ENCODE measurements at regions not wholly inside any gene's neighbourhood (a gene's known extent, or its start where the extent isn't known, plus 50 kb on each side); places are given as distances from the start of the nearest gene placed in this dataset.

DNA sequence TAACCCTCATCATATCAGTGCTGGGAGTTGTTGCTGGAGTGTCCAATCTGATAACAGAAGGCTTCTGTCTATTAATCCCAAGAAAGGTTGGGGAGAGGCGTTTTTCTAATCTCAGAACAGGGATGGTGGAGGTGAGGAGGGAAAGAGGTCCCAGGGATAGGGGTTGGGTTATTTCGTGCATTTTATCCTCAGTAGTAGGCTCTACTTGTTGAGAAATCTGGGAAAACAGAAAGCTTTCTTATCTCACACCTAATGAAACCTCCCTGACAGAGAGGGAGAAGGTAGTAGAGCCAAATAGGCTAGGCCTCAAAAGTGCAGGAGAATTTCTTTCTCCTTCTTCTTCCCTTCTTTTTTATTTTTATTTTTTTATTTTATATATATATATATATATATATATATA is 281.8 kb upstream of the MAP3K7 start:
- H3K4me3 ChIP-seq (ENCODE audit: low read depth, low read length): no peak overlapping the region
- no peak for DNase-seq (ENCODE audit: low read depth)
- no peak for TF ChIP-seq CTCF (IDR thresholded peaks at IDR 0.05; ENCODE audit: low read depth, low read length, missing control alignments)

- TF ChIP-seq CTCF (IDR thresholded peaks at IDR 0.05; ENCODE audit: low read depth, low read length, missing control alignments): no peak
- no peak for DNase-seq (ENCODE audit: low read depth)
- no peak overlapping the region for H3K4me3 ChIP-seq (ENCODE audit: low read depth, low read length)
These were observed 281.4 kb upstream of the MAP3K7 start for GRCh38 chr6:90868256-90868655.

DNA sequence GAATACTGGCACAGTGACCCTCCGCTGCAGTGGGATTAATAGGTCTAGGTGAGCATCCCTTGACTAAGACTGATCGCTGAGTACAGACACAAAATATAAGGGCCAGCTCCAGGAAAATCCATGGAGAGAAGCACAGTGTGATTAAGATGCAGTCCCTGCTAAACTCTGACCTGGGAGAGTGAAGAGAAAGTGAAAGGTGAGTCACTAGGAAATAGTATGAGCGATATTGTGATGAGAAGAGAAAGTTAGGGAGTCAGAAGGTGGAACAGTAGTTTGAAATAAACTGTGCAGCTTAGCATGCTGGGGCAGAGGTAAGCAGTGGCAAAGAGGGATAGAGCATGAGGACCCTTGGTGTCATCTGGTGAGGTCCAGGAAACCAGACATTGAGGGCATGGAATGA is 278.6 kb upstream of the MAP3K7 start:
- no peak overlapping the region for H3K4me3 ChIP-seq (ENCODE audit: low read depth, low read length)
- no peak for TF ChIP-seq CTCF (IDR thresholded peaks at IDR 0.05; ENCODE audit: low read depth, low read length, missing control alignments)
- DNase-seq (ENCODE audit: low read depth): no peak

DNA sequence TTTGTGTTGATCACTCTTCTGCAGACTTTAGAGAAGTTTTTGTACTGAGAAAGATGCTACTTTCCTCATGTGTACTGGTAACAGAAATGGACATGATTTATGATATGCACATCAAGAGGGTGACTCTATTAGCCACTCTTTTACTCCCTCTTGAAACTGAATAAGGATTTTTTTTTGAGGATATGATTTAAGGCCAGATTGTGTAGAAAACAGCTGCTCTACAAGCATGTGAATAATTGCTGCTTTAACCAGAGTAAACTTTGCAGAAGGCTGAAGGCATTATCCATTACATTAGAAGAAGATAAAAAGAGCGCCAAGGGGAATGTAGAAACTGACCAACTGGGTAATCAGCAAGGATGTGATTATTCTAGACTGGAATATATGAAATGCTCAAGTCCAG is 276.2 kb upstream of the MAP3K7 start:
- DNase-seq (ENCODE audit: low read depth): no peak
- H3K4me3 ChIP-seq (ENCODE audit: low read depth, low read length): no peak overlapping the region
- no peak for TF ChIP-seq CTCF (IDR thresholded peaks at IDR 0.05; ENCODE audit: low read depth, low read length, missing control alignments)

DNA sequence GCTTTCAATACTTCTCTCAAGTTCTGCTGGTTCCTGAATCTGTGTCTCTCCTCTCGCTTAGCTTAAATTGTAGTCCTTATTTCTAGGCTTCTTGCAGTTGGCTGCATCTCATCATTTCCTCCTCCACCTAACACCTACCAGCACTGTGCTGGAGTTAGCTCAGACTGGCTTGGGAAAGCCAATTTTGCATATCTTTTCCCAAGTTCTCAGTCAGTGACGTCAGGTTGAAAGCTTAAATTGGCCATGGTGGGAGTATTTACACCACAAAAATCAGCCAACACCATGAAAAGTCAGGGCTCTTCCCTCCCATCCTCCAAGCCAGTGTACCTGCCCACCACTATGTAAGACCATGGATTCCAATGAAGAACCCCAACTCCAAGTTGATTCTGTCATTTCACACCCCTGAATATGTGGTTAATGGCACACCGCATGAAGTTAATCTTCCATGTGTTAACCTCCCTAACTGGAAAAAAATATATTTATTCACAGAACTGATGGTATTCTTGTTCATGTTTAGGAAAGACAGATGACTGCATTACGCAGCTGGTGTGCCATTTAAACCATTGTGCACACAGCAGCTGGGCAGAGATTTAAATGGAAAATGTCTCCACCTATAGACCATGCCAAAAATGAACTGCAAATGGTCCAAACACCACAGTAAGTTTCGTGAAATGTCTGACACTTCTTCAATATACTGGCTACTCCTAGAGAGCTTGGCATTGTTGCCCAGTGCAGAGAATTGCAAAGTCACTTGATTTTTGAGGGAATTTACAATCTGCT is 274.1 kb upstream of the MAP3K7 start:
- TF ChIP-seq CTCF (IDR thresholded peaks at IDR 0.05; ENCODE audit: low read depth, low read length, missing control alignments): peak; percentile 8
- no peak for DNase-seq (ENCODE audit: low read depth)
- H3K4me3 ChIP-seq (ENCODE audit: low read depth, low read length): no peak overlapping the region

- H3K4me3 ChIP-seq (ENCODE audit: low read depth, low read length): no peak overlapping the region
- DNase-seq (ENCODE audit: low read depth): no peak
- peak; percentile 2 for TF ChIP-seq CTCF (IDR thresholded peaks at IDR 0.05; ENCODE audit: low read depth, low read length, missing control alignments)
These were observed 272.7 kb upstream of the MAP3K7 start for GRCh38 chr6:90859612-90860011.

DNA sequence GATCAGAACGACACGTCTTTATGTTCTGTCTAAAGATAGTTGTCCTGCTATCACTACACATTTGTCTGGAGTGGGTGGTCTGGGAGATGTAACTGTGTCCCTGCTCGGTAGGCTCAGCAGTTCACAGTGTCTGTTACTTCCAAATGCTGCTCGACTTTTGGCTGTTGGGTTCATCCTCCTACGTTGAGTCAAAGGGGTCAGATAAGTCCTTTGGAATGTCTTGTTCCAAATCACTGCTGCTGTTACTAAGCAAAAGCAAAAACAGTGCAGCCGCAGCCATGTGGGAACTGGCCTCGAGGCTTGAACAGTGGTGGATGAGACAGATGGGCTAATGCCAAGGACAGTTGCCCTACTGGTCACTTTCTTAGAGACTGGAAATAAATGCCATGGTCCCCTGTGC is 272.2 kb upstream of the MAP3K7 start:
- TF ChIP-seq CTCF (IDR thresholded peaks at IDR 0.05; ENCODE audit: low read depth, low read length, missing control alignments): no peak
- no peak for DNase-seq (ENCODE audit: low read depth)

More for the DNA sequence above, 272.2 kb upstream of the MAP3K7 start:
- no peak overlapping the region for H3K4me3 ChIP-seq (ENCODE audit: low read depth, low read length)
